Stimulated activated CD4-positive, alpha-beta T cell treated with anti-CD3 and anti-CD28 coated beads, Interleukin-12 subunit alpha, Interleukin-12 subunit beta, amount 100 ng/mL, for 24 hours (primary cell): ENCODE measurements at regions not wholly inside any gene's neighbourhood (a gene's known extent, or its start where the extent isn't known, plus 50 kb on each side); places are given as distances from the start of the nearest gene placed in this dataset.
"Not testable (repeated sequence)": the region's sequence is repeated elsewhere in the genome, so short reads cannot be mapped to it uniquely, and the experiment has no call there.

ENCODE experiments used
- DNase-seq, 2 experiments: peaks; one replicate each; pipeline ENCODE4 v3.0.0-alpha.2; 2020; ENCODE audit warnings: low read depth in 2 of 2

DNA sequence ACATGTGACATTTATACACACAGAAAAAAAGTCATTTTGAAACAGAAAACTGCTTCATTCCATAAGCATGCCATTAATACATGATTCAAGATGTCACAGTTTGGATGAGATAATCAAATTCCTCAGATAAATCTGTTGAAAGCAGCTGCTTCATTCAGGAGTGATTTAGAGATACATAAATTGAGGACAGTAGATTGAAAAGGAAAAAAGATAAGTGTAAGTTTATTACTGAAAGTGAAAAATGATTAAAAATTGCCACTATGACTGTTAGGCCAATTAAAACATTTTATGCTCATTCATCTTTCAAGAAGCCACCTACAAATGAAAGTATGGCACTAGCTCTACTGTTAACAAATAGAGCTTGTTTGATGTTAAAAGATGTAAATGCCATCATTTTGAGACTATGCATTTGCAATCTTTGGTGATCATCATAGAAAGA lies 136.9 kb upstream of the CDK6 start:
- no peak for DNase-seq

- no peak for DNase-seq
These were observed 136.1 kb upstream of the CDK6 start for GRCh38 chr7:92972441-92972840.

DNA sequence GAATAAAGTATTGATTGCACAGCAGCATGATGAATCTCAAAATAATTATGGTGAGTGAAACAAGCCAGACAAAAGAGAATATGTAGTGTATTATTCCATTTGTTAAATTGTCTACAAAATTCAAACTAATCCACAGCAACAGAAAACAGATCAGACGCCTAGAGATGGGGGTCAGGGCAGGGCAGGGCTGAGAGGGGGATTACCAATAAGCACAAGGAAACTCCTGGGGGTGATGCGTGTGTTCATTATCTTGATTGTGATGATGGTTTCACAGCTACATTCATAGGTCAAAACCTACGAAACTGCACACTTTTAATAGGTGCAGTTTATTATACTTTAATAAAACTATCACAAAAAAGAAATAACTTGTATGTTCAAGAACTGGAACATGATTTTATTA lies 132.7 kb upstream of the CDK6 start:
- DNase-seq = no peak

DNA sequence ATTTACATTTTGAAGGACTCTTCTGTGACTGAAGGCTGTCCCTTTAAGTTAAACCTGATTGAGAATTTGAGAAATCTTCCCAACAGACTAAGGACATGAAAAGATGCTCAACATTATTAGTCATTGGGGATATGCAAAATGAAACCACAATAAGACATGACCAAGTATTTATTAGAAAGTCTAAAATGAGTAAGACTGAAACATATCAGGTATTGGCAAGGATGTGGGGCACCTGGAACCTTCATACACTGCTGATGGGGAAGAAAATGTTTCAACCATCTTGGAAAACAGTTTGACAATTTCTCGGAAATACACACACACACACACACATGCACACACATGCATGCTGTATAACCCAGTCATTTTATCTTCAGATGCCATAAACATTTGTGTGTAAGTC lies 132.1 kb upstream of the CDK6 start:
- no peak for DNase-seq

GRCh38 chr7:92967238-92967637 lies 130.9 kb upstream of the CDK6 start:
- no peak for DNase-seq

GRCh38 chr7:92964141-92964540 lies 127.8 kb upstream of the CDK6 start:
- no peak for DNase-seq

GRCh38 chr7:92963566-92963965 lies 127.2 kb upstream of the CDK6 start:
- DNase-seq = no peak

GRCh38 chr7:92961961-92962360 lies 125.6 kb upstream of the CDK6 start:
- no peak for DNase-seq

GRCh38 chr7:92956575-92956974 lies 120.2 kb upstream of the CDK6 start:
- no peak for DNase-seq

DNA sequence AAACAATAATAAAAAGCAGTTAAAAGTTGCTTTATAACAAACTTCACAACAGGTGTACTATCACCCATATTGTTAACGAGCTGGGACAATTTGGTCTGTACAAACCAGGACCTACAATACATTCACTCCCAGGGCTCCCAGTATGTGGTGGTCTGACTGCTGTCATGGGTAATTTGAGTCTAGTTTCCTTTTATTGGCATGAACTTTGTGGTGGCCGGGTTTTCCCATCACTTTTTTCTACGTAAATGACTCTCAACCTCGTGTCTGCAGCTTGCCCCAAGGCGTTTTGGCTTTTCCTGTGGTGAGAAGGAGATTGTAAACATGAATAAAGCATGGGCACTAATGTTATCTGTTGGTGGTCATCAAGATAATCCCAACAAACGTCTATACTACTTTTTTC lies 118.7 kb upstream of the CDK6 start:
- DNase-seq = peak in 1 of 2 experiments; percentile 43

- DNase-seq = no peak
These were observed 117.3 kb upstream of the CDK6 start for GRCh38 chr7:92953657-92954056.

- DNase-seq = no peak
These were observed 113.4 kb upstream of the CDK6 start for GRCh38 chr7:92949748-92950147.

DNA sequence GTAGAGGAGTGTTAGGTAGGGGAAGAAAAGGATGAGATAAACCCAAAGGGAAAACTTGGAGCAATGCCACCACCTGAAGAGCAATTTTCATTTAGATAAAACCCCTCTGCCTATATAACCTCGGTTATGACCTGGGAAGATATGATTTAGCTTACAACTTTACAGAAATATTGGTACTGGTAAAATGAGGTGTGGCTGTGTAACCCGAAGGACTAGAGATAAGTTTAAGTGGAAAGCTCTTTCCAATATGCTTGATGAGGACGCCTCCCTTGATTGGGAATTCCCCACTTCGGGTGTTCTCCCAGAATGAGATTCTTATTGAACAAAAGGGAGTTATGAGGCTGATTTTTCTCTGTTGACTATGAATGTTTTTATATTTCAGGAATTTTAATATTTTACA lies 109.5 kb upstream of the CDK6 start:
- no peak for DNase-seq

GRCh38 chr7:92944633-92945032 lies 108.3 kb upstream of the CDK6 start:
- no peak for DNase-seq

GRCh38 chr7:92942706-92943105 lies 106.3 kb upstream of the CDK6 start:
- not testable (repeated sequence) for DNase-seq

GRCh38 chr7:92939666-92940360 lies 103.4 kb upstream of the CDK6 start:
- DNase-seq = no peak

GRCh38 chr7:92934096-92934495 lies 97.7 kb upstream of the CDK6 start:
- DNase-seq = no peak

- DNase-seq = no peak
These were observed 96.1 kb upstream of the CDK6 start for GRCh38 chr7:92932450-92932849.

GRCh38 chr7:92930404-92930803 lies 94.0 kb upstream of the CDK6 start:
- no peak for DNase-seq

DNA sequence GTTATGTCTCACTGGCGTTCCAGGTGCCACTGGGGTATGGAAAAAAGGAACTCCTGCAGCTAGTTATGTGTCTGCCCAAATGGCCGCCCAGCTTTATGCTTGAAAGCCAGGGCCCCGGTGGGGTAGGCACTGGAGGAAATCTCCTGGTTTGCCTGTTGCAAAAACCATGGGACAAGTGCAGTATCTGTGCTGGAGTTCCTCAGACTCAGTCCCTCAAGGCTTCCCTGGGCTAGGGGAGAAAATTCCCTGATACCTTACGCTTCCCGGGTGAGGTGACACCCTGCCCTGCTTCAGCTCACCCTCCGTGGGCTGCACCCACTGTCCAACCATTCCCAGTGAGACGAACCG lies 90.3 kb upstream of the CDK6 start:
- no peak for DNase-seq

DNA sequence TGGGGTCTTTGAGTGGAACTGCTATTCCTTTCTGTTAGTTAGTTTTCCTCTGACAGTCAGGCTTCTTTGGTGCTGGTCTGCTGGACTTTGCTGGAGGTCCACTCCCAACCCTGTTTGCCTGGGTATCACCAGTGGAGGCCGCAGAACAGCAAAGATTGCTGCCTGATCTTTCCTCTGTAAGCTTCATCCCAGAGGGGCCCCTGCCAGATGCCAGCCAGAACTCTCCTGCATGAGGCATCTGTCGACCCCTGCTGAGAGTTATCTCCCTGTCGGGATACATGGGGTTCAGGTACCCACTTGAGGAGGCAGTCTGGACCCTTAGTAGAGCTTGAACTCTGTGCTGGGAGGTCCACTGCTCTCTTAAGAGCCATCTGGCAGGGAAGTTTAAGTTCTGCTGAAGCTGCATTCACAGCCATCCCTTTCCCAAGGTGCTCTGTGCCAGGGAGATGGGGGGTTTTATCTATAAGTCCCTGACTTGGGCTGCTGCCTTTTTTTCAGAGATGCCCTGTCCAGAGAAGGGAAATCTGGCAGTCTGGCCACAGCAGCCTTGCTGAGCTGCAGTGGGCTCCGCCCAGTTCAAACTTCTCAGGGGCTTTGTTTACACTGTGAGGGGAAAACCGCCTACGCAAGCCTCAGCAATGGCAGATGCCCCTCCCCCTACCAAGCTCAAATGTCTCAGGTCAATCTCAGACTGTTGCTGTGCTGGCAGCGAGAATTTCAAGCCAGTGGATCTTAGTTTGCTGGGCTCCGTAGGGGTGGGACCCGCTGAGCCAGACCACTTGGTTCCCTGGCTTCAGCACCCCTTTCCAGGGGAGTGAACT lies 89.7 kb upstream of the CDK6 start:
- DNase-seq = no peak

- DNase-seq = no peak
These were observed 88.4 kb upstream of the CDK6 start for GRCh38 chr7:92924800-92925199.

- no peak for DNase-seq
These were observed 80.9 kb upstream of the CDK6 start for GRCh38 chr7:92917230-92917629.
